BLaER1 (cell line): ENCODE measurements at regions not wholly inside any gene's neighbourhood (a gene's known extent, or its start where the extent isn't known, plus 50 kb on each side); places are given as distances from the start of the nearest gene placed in this dataset.
A peak's percentile ranks its signal among the peaks of the same experiment; 100 is the strongest.

ENCODE experiments used
- H3K27ac ChIP-seq: shearing (Covaris generic); formaldehyde crosslinking; 2 replicates; pipeline ENCODE4 v1.8.1; 2022
- H3K27me3 ChIP-seq: shearing (Covaris generic); formaldehyde crosslinking; 2 replicates; pipeline ENCODE4 v1.8.1; 2022
- H3K36me3 ChIP-seq: shearing (Covaris generic); formaldehyde crosslinking; 2 replicates; pipeline ENCODE4 v1.8.1; 2022
- H3K4me1 ChIP-seq: shearing (Covaris generic); formaldehyde crosslinking; 2 replicates; pipeline ENCODE4 v1.8.1; 2022
- H3K4me2 ChIP-seq: shearing (Covaris generic); formaldehyde crosslinking; 2 replicates; pipeline ENCODE4 v1.8.1; 2022
- H3K4me3 ChIP-seq: shearing (Covaris generic); formaldehyde crosslinking; 2 replicates; pipeline ENCODE4 v1.8.1; 2022
- H3K9ac ChIP-seq: shearing (Covaris generic); formaldehyde crosslinking; 2 replicates; pipeline ENCODE4 v1.8.1; 2022
- H3K9me3 ChIP-seq: shearing (Covaris generic); formaldehyde crosslinking; 2 replicates; pipeline ENCODE4 v1.8.1; 2022
- H4K20me1 ChIP-seq: shearing (Covaris generic); formaldehyde crosslinking; 2 replicates; pipeline ENCODE4 v1.8.1; 2022
- Cebpa-rat ChIP-seq: shearing (Covaris generic); IDR thresholded peaks from 2 replicates; pipeline ENCODE4 v1.8.1; 2022

DNA sequence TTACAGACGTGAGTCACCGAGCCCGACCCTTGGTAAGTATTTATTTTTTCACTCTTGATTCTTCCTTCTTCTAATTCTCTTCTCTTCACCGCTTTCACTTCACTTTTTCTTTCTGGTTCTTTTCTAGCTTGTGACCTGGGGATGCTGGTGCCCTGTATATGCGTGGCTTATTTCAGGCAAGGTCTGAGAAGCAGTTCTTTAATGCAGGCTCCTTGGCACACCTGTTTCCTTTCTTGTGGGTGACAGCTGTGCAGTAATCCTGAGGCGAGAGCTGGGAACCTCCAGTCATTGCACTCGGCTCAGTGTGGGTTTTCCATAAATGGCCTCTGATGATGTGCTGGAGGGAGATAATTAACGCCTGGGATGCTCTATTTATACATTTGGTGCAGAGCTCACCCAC, 193.8 kb downstream of the TSN start:
- Histone ChIP-seq H3K4me3 (no peak overlapping the region), H3K27me3 (no peaks in the 10 kb centered on the region), H3K27ac (no peak overlapping the region), H4K20me1 (no peaks in the 10 kb centered on the region), H3K9me3 (0 out of 2 replicates have a peak, but pooled peaks cover 4% of the 10 kb centered on the region), H3K36me3 (no peaks in the 10 kb centered on the region), H3K4me2 (no peak overlapping the region), H3K9ac (no peak overlapping the region), H3K4me1 (no peaks in the 10 kb centered on the region)
- TF ChIP-seq Cebpa-rat, result no peak

- no peak overlapping the region for H3K4me2 ChIP-seq
- no peak overlapping the region for H3K27ac ChIP-seq
- no peaks in the 10 kb centered on the region for H3K27me3 ChIP-seq
- H3K9ac ChIP-seq, result no peak overlapping the region
- 0 out of 2 replicates have a peak, but pooled peaks cover 5% of the 10 kb centered on the region for H3K9me3 ChIP-seq
- no peak for TF ChIP-seq Cebpa-rat
- H3K36me3 ChIP-seq, result no peaks in the 10 kb centered on the region
- no peaks in the 10 kb centered on the region for H4K20me1 ChIP-seq
- H3K4me1 ChIP-seq, result no peaks in the 10 kb centered on the region
- H3K4me3 ChIP-seq, result no peak overlapping the region
Measured at GRCh38 chr2:121955426-121955825, 200.0 kb downstream of the TSN start.

DNA sequence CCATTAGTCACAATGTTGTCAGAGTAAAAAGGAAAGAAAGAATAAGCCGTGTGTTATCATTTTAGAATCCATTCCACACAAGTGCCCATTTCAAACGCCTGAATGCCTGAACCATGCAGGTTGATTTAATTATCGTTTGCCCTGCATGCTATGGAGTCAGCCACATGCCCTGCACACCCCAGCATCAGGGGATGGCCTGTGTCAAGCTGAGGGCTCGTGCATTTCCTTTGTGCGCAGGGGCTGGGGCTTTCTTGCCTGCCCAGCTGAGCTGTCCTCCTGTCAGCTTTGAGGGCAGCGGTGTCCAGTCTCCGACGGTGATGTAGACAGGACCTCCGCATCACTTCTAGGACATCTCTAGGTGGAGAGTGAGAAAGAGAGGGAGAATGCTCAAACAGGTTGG, 200.4 kb downstream of the TSN start:
- no peaks in the 10 kb centered on the region for H3K4me1 ChIP-seq
- H3K9ac ChIP-seq, result no peak overlapping the region
- no peak overlapping the region for H3K4me2 ChIP-seq

DNA sequence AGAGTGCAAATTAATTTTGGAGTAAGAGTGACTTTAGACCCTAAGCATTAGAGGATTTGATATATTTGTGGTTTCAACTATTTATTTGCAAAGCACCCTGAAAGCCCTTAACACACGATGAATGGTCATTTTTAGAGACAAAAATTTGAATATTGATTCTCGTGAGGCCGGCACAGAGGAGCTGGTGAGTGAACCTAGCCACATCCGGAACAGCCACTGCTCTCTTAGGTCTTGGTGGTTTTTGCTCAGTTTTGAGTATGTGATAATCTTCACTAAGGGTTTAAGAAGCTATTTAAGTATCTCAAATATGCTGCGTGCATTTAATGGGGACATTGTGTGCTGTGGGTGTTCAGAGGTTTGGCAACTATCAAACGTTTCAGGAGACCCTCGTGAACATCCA, 204.8 kb downstream of the TSN start:
- Histone ChIP-seq H3K9me3 (no peaks in the 10 kb centered on the region), H3K27ac (no peak overlapping the region), H3K4me3 (no peak overlapping the region), H4K20me1 (no peaks in the 10 kb centered on the region), H3K27me3 (no peaks in the 10 kb centered on the region), H3K4me1 (no peaks in the 10 kb centered on the region), H3K4me2 (no peak overlapping the region), H3K9ac (no peak overlapping the region), H3K36me3 (no peaks in the 10 kb centered on the region)
- no peak for TF ChIP-seq Cebpa-rat

More for the DNA sequence above, 200.4 kb downstream of the TSN start:
- no peaks in the 10 kb centered on the region for H3K27me3 ChIP-seq
- H3K4me3 ChIP-seq, result no peak overlapping the region
- H3K36me3 ChIP-seq, result no peaks in the 10 kb centered on the region
- TF ChIP-seq Cebpa-rat, result no peak
- H3K9me3 ChIP-seq, result 0 out of 2 replicates have a peak, but pooled peaks cover 5% of the 10 kb centered on the region
- no peaks in the 10 kb centered on the region for H4K20me1 ChIP-seq
- H3K27ac ChIP-seq, result no peak overlapping the region

- no peak for TF ChIP-seq Cebpa-rat
- H3K4me1 ChIP-seq, result no peaks in the 10 kb centered on the region
Measured at GRCh38 chr2:121961761-121962160, 206.3 kb downstream of the TSN start.

DNA sequence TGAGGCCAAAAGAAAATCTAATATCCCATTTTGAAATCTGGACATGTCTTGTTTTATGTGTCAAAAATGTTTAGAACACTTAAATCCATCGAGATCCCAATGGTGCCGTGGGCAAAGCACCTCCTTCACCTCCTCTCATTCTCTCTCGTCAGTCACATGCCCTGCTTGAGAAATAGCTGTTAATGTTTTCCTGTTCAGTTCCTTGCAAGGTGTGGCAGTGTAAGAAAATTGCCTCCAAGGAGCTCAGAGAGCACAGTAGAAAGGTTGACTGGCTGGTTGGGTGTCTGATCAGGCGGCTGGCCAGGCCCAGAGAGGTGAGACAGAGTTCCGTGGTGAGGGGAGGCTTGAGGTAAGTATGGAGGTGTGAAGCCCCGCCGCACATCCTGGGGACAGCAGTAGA, 210.2 kb downstream of the TSN start:
- Histone ChIP-seq H3K9ac (no peak overlapping the region), H3K9me3 (no peaks in the 10 kb centered on the region), H3K4me2 (no peak overlapping the region), H3K4me1 (peaks cover 10% of the 10 kb centered on the region), H3K4me3 (no peak overlapping the region), H3K27ac (no peak overlapping the region), H3K27me3 (no peaks in the 10 kb centered on the region), H3K36me3 (no peaks in the 10 kb centered on the region), H4K20me1 (no peaks in the 10 kb centered on the region)
- no peak for TF ChIP-seq Cebpa-rat

More at GRCh38 chr2:121961761-121962160, 206.3 kb downstream of the TSN start:
- H3K9me3 ChIP-seq, result no peaks in the 10 kb centered on the region
- no peak overlapping the region for H3K4me2 ChIP-seq
- no peak overlapping the region for H3K9ac ChIP-seq
- H4K20me1 ChIP-seq, result no peaks in the 10 kb centered on the region
- no peak overlapping the region for H3K4me3 ChIP-seq
- H3K27ac ChIP-seq, result no peak overlapping the region
- H3K36me3 ChIP-seq, result no peaks in the 10 kb centered on the region
- H3K27me3 ChIP-seq, result no peaks in the 10 kb centered on the region

DNA sequence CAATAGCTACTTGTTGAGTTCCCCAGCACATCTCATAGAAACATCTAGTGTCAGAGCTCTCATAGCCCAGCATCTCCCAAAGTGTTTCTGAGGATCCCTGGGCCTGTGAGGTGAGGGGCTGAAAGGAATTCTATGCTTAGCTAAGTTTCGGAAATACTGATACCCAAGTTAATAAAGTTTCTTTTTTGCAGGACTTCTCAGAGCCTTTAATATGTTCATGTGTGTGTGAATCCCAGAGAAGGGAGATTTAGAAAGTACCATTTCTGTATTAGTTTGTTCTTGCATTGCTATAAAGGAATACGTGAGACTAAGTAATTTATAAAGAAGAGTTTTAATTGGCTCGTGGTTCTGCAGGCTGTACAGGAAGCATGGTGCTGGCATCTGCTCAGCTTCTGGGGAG, 211.2 kb downstream of the TSN start:
- Histone ChIP-seq H3K4me2 (no peak overlapping the region), H3K4me3 (no peak overlapping the region), H4K20me1 (no peaks in the 10 kb centered on the region), H3K36me3 (no peaks in the 10 kb centered on the region), H3K9me3 (no peaks in the 10 kb centered on the region), H3K9ac (no peak overlapping the region), H3K27me3 (no peaks in the 10 kb centered on the region), H3K27ac (no peak overlapping the region), H3K4me1 (peaks cover 10% of the 10 kb centered on the region)
- TF ChIP-seq Cebpa-rat, result no peak

- no peak overlapping the region for H3K27ac ChIP-seq
- H3K36me3 ChIP-seq, result no peaks in the 10 kb centered on the region
- H3K27me3 ChIP-seq, result no peaks in the 10 kb centered on the region
- H3K9me3 ChIP-seq, result no peaks in the 10 kb centered on the region
- no peaks in the 10 kb centered on the region for H4K20me1 ChIP-seq
- H3K9ac ChIP-seq, result no peak overlapping the region
- no peak for TF ChIP-seq Cebpa-rat
- H3K4me1 ChIP-seq, result peaks cover 10% of the 10 kb centered on the region
- H3K4me3 ChIP-seq, result no peak overlapping the region
- no peak overlapping the region for H3K4me2 ChIP-seq
Measured at GRCh38 chr2:121969166-121969565, 213.7 kb downstream of the TSN start.

DNA sequence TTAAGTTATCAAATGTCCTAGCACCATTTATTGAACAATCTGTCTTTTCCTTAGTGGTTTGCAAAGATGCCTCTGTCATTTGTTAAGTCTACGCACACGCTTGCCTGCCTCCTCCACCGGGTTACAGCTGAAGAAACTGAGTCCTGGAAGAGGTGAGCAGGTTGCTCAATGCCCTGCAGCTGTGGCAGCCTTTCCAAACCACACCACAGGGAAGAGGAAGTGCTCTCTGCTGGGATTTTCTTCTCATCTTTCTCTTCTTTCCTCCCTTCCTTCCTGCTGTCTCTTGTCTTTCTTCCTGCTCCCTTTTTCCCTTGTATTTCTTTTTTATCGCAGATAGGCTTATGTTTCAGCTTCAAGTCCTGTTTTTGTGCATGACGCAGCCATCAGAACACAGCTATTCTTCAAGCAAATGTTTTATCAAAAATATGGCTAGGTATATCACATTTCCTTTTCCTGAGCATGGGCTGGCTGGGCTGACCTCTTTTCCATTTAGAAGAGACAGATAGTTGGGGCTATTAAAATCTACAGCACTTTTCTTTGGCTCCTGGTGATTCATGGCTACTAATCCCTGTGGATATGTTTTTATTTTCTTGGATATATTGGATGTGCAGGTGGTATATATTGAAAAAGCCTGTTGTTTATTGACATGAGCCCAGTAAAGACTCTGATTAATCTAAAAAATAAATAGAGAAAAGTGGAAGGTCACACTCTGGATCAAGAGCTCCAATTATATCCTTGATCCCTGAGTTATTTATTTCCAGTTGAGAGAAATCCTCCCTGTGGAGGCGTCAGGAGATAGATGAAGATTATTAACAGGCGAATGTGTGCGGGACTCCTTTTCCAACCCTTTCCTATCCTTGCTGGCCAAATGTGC, 214.6 kb downstream of the TSN start:
- peak overlapping the region; percentile 27; the same call in 1 of the 2 replicates for H3K4me2 ChIP-seq
- TF ChIP-seq Cebpa-rat, result no peak
- H3K4me3 ChIP-seq, result no peak overlapping the region
- no peak overlapping the region for H3K27ac ChIP-seq
- no peaks in the 10 kb centered on the region for H4K20me1 ChIP-seq
- H3K9me3 ChIP-seq, result no peaks in the 10 kb centered on the region
- no peak overlapping the region for H3K9ac ChIP-seq
- H3K4me1 ChIP-seq, result peaks cover 10% of the 10 kb centered on the region
- H3K36me3 ChIP-seq, result no peaks in the 10 kb centered on the region
- H3K27me3 ChIP-seq, result no peaks in the 10 kb centered on the region

DNA sequence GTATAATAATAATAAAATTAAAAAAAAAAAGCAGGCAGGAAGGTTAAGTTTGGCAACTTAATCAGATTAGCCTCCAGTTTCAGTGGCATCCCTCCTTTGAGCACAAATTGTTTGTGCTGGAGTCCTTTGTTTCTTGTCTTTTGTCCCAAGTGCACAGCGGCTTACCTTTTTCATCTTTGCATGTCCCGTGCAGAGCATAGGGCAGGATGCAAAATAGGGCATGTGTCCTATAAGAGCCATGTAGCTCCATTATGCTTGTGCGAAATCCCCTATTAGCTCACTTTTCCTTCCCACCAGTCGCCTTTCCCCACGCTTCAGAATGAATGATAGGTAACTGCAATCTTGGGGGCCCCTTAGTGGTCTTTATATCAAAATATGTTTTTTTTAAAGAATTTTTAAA, 216.8 kb downstream of the TSN start:
- no peak overlapping the region for H3K4me2 ChIP-seq
- no peaks in the 10 kb centered on the region for H3K36me3 ChIP-seq
- no peaks in the 10 kb centered on the region for H4K20me1 ChIP-seq
- no peaks in the 10 kb centered on the region for H3K27me3 ChIP-seq
- H3K4me3 ChIP-seq, result no peak overlapping the region
- no peak for TF ChIP-seq Cebpa-rat
- no peaks in the 10 kb centered on the region for H3K9me3 ChIP-seq
- no peak overlapping the region for H3K9ac ChIP-seq
- no peak overlapping the region for H3K27ac ChIP-seq
- H3K4me1 ChIP-seq, result peaks cover 21% of the 10 kb centered on the region
